H1 (cell line): ENCODE measurements at regions not wholly inside any gene's neighbourhood (a gene's known extent, or its start where the extent isn't known, plus 50 kb on each side); places are given as distances from the start of the nearest gene placed in this dataset.

Source experiments
- ATF3 ChIP-seq: IDR thresholded peaks from 2 replicates; pipeline ENCODE4 v1.6.1; 2011; ENCODE audit warnings: low read depth, mild to moderate bottlenecking, low read length; ENCODE audit not compliant: insufficient read depth
- CEBPB ChIP-seq: IDR thresholded peaks from 2 replicates; pipeline ENCODE4 v1.6.1; 2012; ENCODE audit warnings: low read depth, low read length
- CTCF ChIP-seq, 3 experiments: IDR thresholded peaks; 1 replicate in 2 of 3; 2 replicates in 1 of 3; pipeline versions ENCODE4 v1.5.1 to v1.6.1; 2011; ENCODE audit warnings: low read length in 3 of 3, mild to moderate bottlenecking in 3 of 3, inconsistent platforms in 2 of 3, low read depth in 1 of 3, moderate library complexity in 1 of 3; ENCODE audit not compliant: insufficient read depth in 1 of 3; ENCODE audit errors: control extremely low read depth in 1 of 3
- GABPA ChIP-seq: IDR thresholded peaks from 2 replicates; pipeline ENCODE4 v1.6.1; 2011; ENCODE audit warnings: mild to moderate bottlenecking, low read length, moderate library complexity, borderline replicate concordance; ENCODE audit not compliant: insufficient read depth
- KDM5A ChIP-seq: fragments of 200-600 bp; IDR thresholded peaks from 2 replicates; pipeline ENCODE4 v1.7.1; 2012; ENCODE audit warnings: mild to moderate bottlenecking, low read length, inconsistent platforms, mixed read lengths
- NANOG ChIP-seq: IDR thresholded peaks from 2 replicates; pipeline ENCODE4 v1.6.1; 2011; ENCODE audit warnings: low read length, low read depth, mild to moderate bottlenecking, inconsistent platforms; ENCODE audit not compliant: insufficient read depth, poor library complexity, severe bottlenecking
- POLR2AphosphoS5 ChIP-seq: IDR thresholded peaks from 2 replicates; pipeline ENCODE4 v1.6.1; 2011; ENCODE audit warnings: low read depth, low read length
- RFX5 ChIP-seq: IDR thresholded peaks from 2 replicates; pipeline ENCODE4 v1.6.1; 2011; ENCODE audit warnings: low read depth, low read length, improper control_type of control experiment, borderline replicate concordance
- SIX5 ChIP-seq: IDR thresholded peaks from 2 replicates; pipeline ENCODE4 v1.6.1; 2011; ENCODE audit warnings: mild to moderate bottlenecking, low read depth, low read length
- TAF1 ChIP-seq: IDR thresholded peaks from 2 replicates; pipeline ENCODE4 v1.6.1; 2011; ENCODE audit warnings: mild to moderate bottlenecking, low read depth, low read length
- TCF12 ChIP-seq: IDR thresholded peaks from 2 replicates; pipeline ENCODE4 v1.6.1; 2011; ENCODE audit warnings: low read depth, mild to moderate bottlenecking, low read length

GRCh38 chr2:140144611-140145010 lies 1364.4 kb upstream of the NXPH2 start (continued):
- TF ChIP-seq CTCF (IDR thresholded peaks at IDR 0.05; ENCODE audit: control extremely low read depth in 1 of 3, insufficient read depth in 1 of 3, low read depth in 1 of 3, low read length in 3 of 3) (no peak), POLR2AphosphoS5 (no peak), TCF12 (no peak), TAF1 (no peak), RFX5 (no peak), SIX5 (no peak), ATF3 (no peak), KDM5A (no peak), CEBPB (no peak), NANOG (no peak), GABPA (no peak)
